ENCODE measurements at regions not wholly inside any gene's neighbourhood (a gene's known extent, or its start where the extent isn't known, plus 50 kb on each side); places are given as distances from the start of the nearest gene placed in this dataset.

- DNase-seq = no peak
These were observed 186.7 kb downstream of the RFC3 start for GRCh38 chr13:34004676-34005075.

GRCh38 chr13:34006011-34006410 is 188.1 kb downstream of the RFC3 start:
- DNase-seq = no peak

GRCh38 chr13:34011552-34012085 is 193.7 kb downstream of the RFC3 start:
- no peak for DNase-seq

- no peak for DNase-seq
These were observed 194.4 kb downstream of the RFC3 start for GRCh38 chr13:34012382-34012781.

- DNase-seq = no peak
These were observed 195.1 kb downstream of the RFC3 start for GRCh38 chr13:34013061-34013460.

- DNase-seq = no peak
These were observed 199.3 kb downstream of the RFC3 start for GRCh38 chr13:34017231-34017630.

GRCh38 chr13:34019870-34020269 is 201.9 kb downstream of the RFC3 start:
- no peak for DNase-seq

GRCh38 chr13:34020388-34020787 is 202.4 kb downstream of the RFC3 start:
- no peak for DNase-seq

GRCh38 chr13:34021619-34022018 is 203.7 kb downstream of the RFC3 start:
- DNase-seq = no peak

- DNase-seq = no peak
These were observed 207.8 kb downstream of the RFC3 start for GRCh38 chr13:34025746-34026145.

- DNase-seq = no peak
These were observed 208.4 kb downstream of the RFC3 start for GRCh38 chr13:34026308-34026707.

GRCh38 chr13:34028496-34029442 is 210.8 kb downstream of the RFC3 start:
- DNase-seq = no peak

- DNase-seq = no peak
These were observed 212.8 kb downstream of the RFC3 start for GRCh38 chr13:34030782-34031181.

- no peak for DNase-seq
These were observed 213.7 kb downstream of the RFC3 start for GRCh38 chr13:34031610-34032009.

- DNase-seq = no peak
These were observed 216.5 kb downstream of the RFC3 start for GRCh38 chr13:34034411-34034810.

- DNase-seq = no peak
These were observed 217.2 kb downstream of the RFC3 start for GRCh38 chr13:34035178-34035577.

- DNase-seq = no peak
These were observed 217.9 kb downstream of the RFC3 start for GRCh38 chr13:34035676-34036325.

GRCh38 chr13:34037636-34038540 is 219.9 kb downstream of the RFC3 start:
- DNase-seq = no peak

GRCh38 chr13:34038541-34039068 is 220.7 kb downstream of the RFC3 start:
- DNase-seq = no peak

GRCh38 chr13:34039678-34040077 is 221.7 kb downstream of the RFC3 start:
- DNase-seq = no peak

- DNase-seq = no peak
These were observed 222.9 kb downstream of the RFC3 start for GRCh38 chr13:34040863-34041262.

GRCh38 chr13:34044041-34044440 is 226.1 kb downstream of the RFC3 start:
- no peak for DNase-seq

- no peak for DNase-seq
These were observed 226.7 kb downstream of the RFC3 start for GRCh38 chr13:34044660-34045080.

All from NCI-H1694 treated with DMSO at 0.1 percent for 48 hours (cell line).